ENCODE measurements at regions not wholly inside any gene's neighbourhood (a gene's known extent, or its start where the extent isn't known, plus 50 kb on each side); places are given as distances from the start of the nearest gene placed in this dataset.
"Not testable (repeated sequence)": the region's sequence is repeated elsewhere in the genome, so short reads cannot be mapped to it uniquely, and the experiment has no call there.

DNA sequence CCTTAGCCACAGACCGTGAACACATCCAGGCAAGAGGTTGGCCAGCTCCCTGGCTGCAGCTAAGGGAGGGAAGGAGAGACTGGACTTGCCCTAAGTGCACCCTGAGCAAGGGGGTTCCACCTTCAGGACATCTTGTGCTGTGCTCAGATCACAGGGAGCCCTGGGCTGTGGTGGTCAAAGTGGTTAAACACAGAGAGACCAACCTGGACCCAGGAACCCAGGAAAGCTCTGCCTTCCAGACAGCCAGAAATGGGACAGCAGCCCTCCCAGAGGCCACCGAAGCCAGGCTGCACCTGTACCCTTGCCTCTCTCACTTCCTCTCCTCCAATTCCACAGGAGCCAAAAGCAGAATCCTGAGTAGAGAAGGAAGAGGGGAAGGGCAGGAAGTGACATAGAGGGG is 105.2 kb upstream of the TMEM45B start:
- TF ChIP-seq, protein P1, sequence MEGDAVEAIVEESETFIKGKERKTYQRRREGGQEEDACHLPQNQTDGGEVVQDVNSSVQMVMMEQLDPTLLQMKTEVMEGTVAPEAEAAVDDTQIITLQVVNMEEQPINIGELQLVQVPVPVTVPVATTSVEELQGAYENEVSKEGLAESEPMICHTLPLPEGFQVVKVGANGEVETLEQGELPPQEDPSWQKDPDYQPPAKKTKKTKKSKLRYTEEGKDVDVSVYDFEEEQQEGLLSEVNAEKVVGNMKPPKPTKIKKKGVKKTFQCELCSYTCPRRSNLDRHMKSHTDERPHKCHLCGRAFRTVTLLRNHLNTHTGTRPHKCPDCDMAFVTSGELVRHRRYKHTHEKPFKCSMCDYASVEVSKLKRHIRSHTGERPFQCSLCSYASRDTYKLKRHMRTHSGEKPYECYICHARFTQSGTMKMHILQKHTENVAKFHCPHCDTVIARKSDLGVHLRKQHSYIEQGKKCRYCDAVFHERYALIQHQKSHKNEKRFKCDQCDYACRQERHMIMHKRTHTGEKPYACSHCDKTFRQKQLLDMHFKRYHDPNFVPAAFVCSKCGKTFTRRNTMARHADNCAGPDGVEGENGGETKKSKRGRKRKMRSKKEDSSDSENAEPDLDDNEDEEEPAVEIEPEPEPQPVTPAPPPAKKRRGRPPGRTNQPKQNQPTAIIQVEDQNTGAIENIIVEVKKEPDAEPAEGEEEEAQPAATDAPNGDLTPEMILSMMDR (IDR thresholded peaks at IDR 0.05; ENCODE audit: low read length, missing control alignments) = no peak
- no peak overlapping the region for H3K4me3 ChIP-seq (replicated peaks; ENCODE audit: low read depth, low read length)
- no peak for DNase-seq (ENCODE audit: low read depth)

GRCh38 chr11:129711760-129712159 is 103.9 kb upstream of the TMEM45B start:
- TF ChIP-seq, protein P1 (IDR thresholded peaks at IDR 0.05; ENCODE audit: low read length, missing control alignments) = no peak
- no peak for DNase-seq (ENCODE audit: low read depth)
- no peak overlapping the region for H3K4me3 ChIP-seq (replicated peaks; ENCODE audit: low read depth, low read length)

- H3K4me3 ChIP-seq (replicated peaks; ENCODE audit: low read depth, low read length); DNase-seq (ENCODE audit: low read depth): not testable (repeated sequence)
Observed at GRCh38 chr11:129712486-129713240, 103.0 kb upstream of the TMEM45B start.

DNA sequence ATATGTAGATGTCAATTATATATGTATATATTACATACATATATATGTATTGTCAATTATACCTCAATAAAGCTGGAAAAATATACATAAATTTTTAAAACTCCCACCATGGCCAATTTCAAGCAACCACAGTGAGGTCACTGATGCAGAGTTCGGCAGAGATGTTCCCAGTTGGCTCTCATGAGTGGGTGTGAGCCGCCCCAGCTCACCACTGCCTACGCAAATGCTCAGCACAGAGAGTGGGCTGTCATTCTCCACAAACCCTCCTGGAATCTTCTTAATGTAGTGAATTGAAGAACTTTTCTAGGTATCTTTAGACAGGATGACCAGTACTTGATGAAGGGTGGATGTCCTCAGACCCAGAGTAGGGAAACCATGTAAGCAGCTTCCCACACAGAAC is 96.6 kb upstream of the TMEM45B start:
- TF ChIP-seq, protein P1 (IDR thresholded peaks at IDR 0.05; ENCODE audit: low read length, missing control alignments) = no peak
- H3K4me3 ChIP-seq (replicated peaks; ENCODE audit: low read depth, low read length) = no peak overlapping the region
- DNase-seq (ENCODE audit: low read depth) = no peak

- no peak for DNase-seq (ENCODE audit: low read depth)
- TF ChIP-seq, protein P1 (IDR thresholded peaks at IDR 0.05; ENCODE audit: low read length, missing control alignments) = no peak
- H3K4me3 ChIP-seq (replicated peaks; ENCODE audit: low read depth, low read length) = no peak overlapping the region
Observed at GRCh38 chr11:129720156-129720555, 95.5 kb upstream of the TMEM45B start.

DNA sequence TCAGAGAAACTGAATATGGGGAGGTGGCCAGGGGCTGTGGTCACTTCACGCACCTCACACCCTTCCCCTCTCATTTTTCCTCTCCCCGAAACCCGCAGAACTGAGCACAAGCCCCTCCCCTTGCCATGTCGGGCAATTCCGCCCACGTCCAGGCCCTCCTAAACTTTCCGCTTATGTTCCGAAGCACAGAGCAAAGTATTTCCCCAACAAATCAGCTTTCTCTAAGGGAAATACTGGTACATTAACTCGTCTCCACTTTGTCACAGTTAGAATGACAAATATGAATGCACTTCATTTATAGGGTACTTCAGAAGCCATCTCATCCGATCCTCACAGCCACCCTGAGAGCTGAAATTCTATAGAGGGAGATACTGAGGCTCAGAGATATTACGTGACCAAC is 94.7 kb upstream of the TMEM45B start:
- no peak overlapping the region for H3K4me3 ChIP-seq (replicated peaks; ENCODE audit: low read depth, low read length)
- DNase-seq (ENCODE audit: low read depth) = no peak
- TF ChIP-seq, protein P1 (IDR thresholded peaks at IDR 0.05; ENCODE audit: low read length, missing control alignments) = no peak

- no peak overlapping the region for H3K4me3 ChIP-seq (replicated peaks; ENCODE audit: low read depth, low read length)
- no peak for DNase-seq (ENCODE audit: low read depth)
- TF ChIP-seq, protein P1 (IDR thresholded peaks at IDR 0.05; ENCODE audit: low read length, missing control alignments) = no peak
Observed at GRCh38 chr11:129721685-129722084, 94.0 kb upstream of the TMEM45B start.

All from fibroblast of pulmonary artery (primary cell).